ENCODE measurements at regions not wholly inside any gene's neighbourhood (a gene's known extent, or its start where the extent isn't known, plus 50 kb on each side); places are given as distances from the start of the nearest gene placed in this dataset.

DNA sequence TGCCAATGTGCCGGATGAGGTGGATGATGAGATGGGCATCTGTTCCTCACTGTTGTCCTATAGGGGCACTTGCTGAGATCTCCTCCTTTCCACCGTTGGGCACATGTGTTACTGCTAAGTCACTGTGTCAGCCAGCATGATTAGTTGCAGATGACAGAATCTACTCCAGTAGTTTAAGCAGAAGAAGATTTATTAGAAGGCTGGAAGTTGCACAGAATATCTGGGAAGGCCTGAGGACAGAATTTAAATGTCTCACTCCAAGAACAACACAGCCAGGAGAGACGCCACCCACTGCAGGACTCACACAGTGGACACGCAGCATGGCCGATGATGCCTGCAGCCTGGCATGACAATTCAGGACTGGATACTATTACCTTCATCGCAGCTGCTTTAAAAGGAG is 157.5 kb downstream of the NSG2 start:
- DNase-seq (ENCODE audit: insufficient read length, low spot score): no peak
- no peak for FAIRE-seq
- TF ChIP-seq POU2F2 (IDR thresholded peaks at IDR 0.05; ENCODE audit: low read depth, low read length) (no peak), SPI1 (IDR thresholded peaks at IDR 0.05; ENCODE audit: low read depth, low read length) (no peak), TAF1 (IDR thresholded peaks at IDR 0.05; ENCODE audit: low read depth, low read length) (no peak), PAX5 (IDR thresholded peaks at IDR 0.05; ENCODE audit: insufficient read depth, low read length, severe bottlenecking) (no peak), POLR2AphosphoS5 (IDR thresholded peaks at IDR 0.05; ENCODE audit: low read depth, low read length) (no peak), POLR2A (IDR thresholded peaks at IDR 0.05; ENCODE audit: low read depth, low read length) (no peak)

DNA sequence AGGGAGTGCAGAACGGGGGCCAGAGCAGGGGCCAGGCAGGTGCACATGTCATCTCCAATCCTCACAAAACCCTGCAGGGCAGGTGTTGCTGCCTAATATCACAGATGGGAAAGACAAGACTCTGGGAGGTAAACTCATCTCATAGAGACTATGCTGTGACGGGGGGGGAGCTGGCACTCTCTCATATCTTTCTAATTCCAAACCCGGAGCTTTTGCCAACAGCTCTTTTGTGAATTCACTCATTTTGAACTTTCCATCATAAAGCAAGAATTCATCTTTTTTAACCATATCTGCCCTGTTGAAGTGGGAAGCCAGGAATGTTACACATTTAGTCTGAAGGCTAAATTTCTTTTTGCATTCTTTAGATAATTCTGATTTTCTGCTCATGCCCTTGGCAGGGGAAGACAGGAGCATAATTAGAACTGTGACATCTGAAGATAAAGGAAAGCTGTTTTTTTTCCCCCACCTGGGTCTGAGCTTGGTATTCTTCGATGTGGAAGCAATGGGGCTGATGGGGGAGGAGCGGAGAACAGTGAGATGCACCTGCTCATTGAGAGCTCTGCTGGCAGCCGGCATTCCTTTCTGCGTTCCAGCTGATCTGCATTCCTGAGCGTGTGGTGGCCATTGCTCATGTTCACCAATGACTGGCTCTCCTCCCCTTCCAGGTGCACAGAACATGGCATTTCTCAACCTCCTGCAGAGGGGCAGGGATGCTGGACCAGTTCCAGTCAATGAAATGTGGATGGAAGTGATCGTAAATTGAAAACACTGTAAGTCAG is 159.2 kb downstream of the NSG2 start:
- FAIRE-seq (no peak), DNase-seq (ENCODE audit: insufficient read length, low spot score) (no peak)
- TF ChIP-seq SPI1 (IDR thresholded peaks at IDR 0.05; ENCODE audit: low read depth, low read length) (no peak), TAF1 (IDR thresholded peaks at IDR 0.05; ENCODE audit: low read depth, low read length) (no peak), POLR2A (IDR thresholded peaks at IDR 0.05; ENCODE audit: low read depth, low read length) (no peak), POLR2AphosphoS5 (IDR thresholded peaks at IDR 0.05; ENCODE audit: low read depth, low read length) (no peak), POU2F2 (IDR thresholded peaks at IDR 0.05; ENCODE audit: low read depth, low read length) (no peak), PAX5 (IDR thresholded peaks at IDR 0.05; ENCODE audit: insufficient read depth, low read length, severe bottlenecking) (no peak)

DNA sequence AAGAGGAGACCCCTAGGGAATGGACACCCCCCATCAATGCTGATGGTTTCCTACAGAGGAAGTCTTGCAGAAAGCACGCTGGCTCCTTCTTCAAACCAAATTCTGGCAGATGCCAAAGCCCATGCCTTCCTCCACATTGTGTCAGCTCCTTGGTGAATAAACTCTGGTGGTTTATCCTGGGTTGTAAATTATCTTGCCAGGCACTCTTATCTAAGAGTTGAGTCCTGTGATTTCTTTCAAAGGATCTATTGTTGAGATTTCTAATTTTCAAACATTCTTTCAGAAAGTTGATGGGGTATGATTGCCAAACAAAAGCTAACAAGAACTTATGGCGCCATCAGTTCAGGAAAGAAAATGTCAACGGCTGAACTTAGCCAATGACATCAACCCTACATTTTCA is 160.4 kb downstream of the NSG2 start:
- DNase-seq (ENCODE audit: insufficient read length, low spot score) (no peak), FAIRE-seq (no peak)

DNA sequence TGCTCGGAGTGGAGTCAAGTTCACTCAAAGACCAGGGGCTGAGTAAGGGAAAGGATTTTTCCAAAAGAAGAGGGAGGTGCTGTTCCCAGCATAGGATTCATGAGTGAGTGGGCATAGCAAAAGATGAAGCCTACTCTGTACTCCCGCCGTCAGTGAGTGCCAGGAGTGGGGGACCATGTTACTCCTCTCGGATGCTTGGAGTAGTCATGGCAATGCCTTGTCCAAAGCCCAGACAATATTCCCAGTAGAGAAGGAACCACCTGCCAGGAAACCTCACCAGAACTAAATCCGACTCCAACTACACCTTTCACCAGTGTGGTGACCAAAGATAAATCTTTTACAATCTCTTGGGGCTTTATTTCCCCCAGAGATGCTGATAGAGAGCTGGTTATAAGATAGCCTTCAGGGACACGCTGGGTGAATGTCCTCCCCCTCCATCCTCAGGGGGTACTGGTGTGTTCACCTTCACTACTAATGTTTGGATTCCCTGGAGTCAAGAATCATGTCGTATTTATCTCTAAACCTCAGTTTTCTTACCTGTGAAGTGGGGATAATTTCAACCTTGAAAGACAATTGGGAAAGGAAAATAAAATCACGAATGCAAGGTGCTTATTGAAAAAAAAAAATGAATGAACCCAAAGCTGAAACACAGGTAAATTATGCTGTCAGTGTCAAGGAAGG is 165.2 kb downstream of the NSG2 start:
- DNase-seq (ENCODE audit: insufficient read length, low spot score) (no peak), FAIRE-seq (no peak)
- TF ChIP-seq TAF1 (IDR thresholded peaks at IDR 0.05; ENCODE audit: low read depth, low read length): no peak
- TF ChIP-seq POLR2AphosphoS5 (IDR thresholded peaks at IDR 0.05; ENCODE audit: low read depth, low read length): no peak
- TF ChIP-seq POLR2A (IDR thresholded peaks at IDR 0.05; ENCODE audit: low read depth, low read length): no peak
- TF ChIP-seq SPI1 (IDR thresholded peaks at IDR 0.05; ENCODE audit: low read depth, low read length): no peak
- no peak for TF ChIP-seq PAX5 (IDR thresholded peaks at IDR 0.05; ENCODE audit: insufficient read depth, low read length, severe bottlenecking)
- TF ChIP-seq POU2F2 (IDR thresholded peaks at IDR 0.05; ENCODE audit: low read depth, low read length): no peak

More for the DNA sequence above, 160.4 kb downstream of the NSG2 start:
- TF ChIP-seq PAX5 (IDR thresholded peaks at IDR 0.05; ENCODE audit: insufficient read depth, low read length, severe bottlenecking) (no peak), POLR2AphosphoS5 (IDR thresholded peaks at IDR 0.05; ENCODE audit: low read depth, low read length) (no peak), POU2F2 (IDR thresholded peaks at IDR 0.05; ENCODE audit: low read depth, low read length) (no peak), SPI1 (IDR thresholded peaks at IDR 0.05; ENCODE audit: low read depth, low read length) (no peak)

DNA sequence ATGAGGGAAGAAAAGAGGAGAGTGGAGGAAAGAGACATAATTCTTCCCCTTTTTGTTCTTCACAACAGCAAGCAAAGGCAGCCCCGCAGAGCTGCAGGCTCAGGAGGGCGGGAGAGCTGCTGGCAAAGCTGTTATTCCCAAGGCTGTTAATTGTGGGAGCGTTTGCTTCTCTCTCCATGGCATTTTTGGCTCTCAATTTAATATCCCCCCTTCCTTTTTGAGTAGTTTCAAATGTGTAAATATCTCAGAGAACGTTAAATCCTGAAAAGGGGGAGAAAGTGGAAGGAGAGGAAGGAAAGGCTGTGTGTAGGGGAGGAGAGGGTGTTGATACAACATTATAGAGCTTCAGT is 165.7 kb downstream of the NSG2 start:
- TF ChIP-seq POLR2AphosphoS5 (IDR thresholded peaks at IDR 0.05; ENCODE audit: low read depth, low read length) (no peak), PAX5 (IDR thresholded peaks at IDR 0.05; ENCODE audit: insufficient read depth, low read length, severe bottlenecking) (no peak), SPI1 (IDR thresholded peaks at IDR 0.05; ENCODE audit: low read depth, low read length) (no peak), POU2F2 (IDR thresholded peaks at IDR 0.05; ENCODE audit: low read depth, low read length) (no peak), TAF1 (IDR thresholded peaks at IDR 0.05; ENCODE audit: low read depth, low read length) (no peak)
- DNase-seq (ENCODE audit: insufficient read length, low spot score): no peak
- no peak for FAIRE-seq

DNA sequence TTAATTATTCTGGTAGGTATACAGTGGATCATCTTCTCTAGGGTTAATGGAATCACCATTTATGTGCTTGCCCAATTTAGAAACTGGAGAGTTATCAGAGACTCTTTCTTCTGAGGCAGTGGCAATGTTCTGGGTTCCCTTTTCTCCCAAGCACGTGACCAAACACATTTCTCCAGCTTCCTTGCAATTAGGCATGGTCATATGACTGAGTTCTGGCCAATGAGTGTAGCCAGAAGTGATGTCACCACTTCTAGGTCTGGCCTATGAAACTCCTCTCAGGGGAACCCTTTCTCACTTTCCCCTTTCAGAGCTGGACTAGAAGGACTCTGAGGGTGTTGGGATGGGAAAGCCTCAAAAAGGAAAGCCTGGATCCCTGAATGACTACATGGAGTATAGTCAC is 172.0 kb downstream of the NSG2 start:
- FAIRE-seq: no peak

DNA sequence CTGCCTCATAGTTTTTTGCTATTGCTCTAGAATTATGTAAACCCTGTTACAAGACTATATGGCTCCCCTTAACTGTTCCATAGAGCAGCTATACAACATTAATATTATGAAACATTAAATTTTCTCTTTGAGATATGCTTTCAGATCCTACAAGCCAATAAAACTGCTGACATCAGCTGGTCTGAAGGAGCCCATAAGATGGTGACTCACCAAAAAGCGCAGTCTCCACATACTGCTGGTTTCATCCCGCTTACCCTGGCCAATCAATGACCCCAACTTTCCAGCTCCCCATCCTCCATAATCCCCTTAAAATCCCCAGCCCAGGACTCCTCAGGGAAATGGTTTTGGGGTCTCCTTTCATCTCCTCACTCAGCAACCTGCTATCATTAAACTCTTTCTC is 172.7 kb downstream of the NSG2 start:
- TF ChIP-seq PAX5 (IDR thresholded peaks at IDR 0.05; ENCODE audit: insufficient read depth, low read length, severe bottlenecking): no peak
- no peak for DNase-seq (ENCODE audit: insufficient read length, low spot score)
- FAIRE-seq: no peak

More for the DNA sequence above, 172.0 kb downstream of the NSG2 start:
- no peak for DNase-seq (ENCODE audit: insufficient read length, low spot score)
- TF ChIP-seq PAX5 (IDR thresholded peaks at IDR 0.05; ENCODE audit: insufficient read depth, low read length, severe bottlenecking) (no peak), POLR2AphosphoS5 (IDR thresholded peaks at IDR 0.05; ENCODE audit: low read depth, low read length) (no peak), TAF1 (IDR thresholded peaks at IDR 0.05; ENCODE audit: low read depth, low read length) (no peak), POLR2A (IDR thresholded peaks at IDR 0.05; ENCODE audit: low read depth, low read length) (no peak), SPI1 (IDR thresholded peaks at IDR 0.05; ENCODE audit: low read depth, low read length) (no peak), POU2F2 (IDR thresholded peaks at IDR 0.05; ENCODE audit: low read depth, low read length) (no peak)

DNA sequence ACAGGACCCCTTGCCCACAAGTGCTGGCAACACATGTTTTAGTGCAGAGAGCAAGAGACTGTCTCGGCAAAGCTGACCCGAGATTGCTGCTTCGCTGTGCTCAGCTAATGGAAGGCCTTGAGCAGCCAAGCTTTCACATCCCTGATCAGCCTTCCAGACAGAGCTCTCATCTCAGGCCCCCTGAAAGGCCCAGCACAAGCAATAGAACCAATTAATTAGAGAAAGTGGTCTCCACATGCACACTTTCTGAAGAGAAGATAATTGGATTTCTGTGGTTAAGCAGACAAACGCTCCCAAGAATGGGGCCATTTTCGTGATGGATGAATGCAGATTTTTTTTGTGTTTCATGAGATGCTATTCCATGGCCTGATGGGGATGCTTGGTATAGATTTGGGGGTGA is 174.9 kb downstream of the NSG2 start:
- DNase-seq (ENCODE audit: insufficient read length, low spot score) (no peak), FAIRE-seq (no peak)
- TF ChIP-seq POLR2AphosphoS5 (IDR thresholded peaks at IDR 0.05; ENCODE audit: low read depth, low read length) (no peak), PAX5 (IDR thresholded peaks at IDR 0.05; ENCODE audit: insufficient read depth, low read length, severe bottlenecking) (no peak), TAF1 (IDR thresholded peaks at IDR 0.05; ENCODE audit: low read depth, low read length) (no peak), POU2F2 (IDR thresholded peaks at IDR 0.05; ENCODE audit: low read depth, low read length) (no peak), SPI1 (IDR thresholded peaks at IDR 0.05; ENCODE audit: low read depth, low read length) (no peak), POLR2A (IDR thresholded peaks at IDR 0.05; ENCODE audit: low read depth, low read length) (no peak)

DNA sequence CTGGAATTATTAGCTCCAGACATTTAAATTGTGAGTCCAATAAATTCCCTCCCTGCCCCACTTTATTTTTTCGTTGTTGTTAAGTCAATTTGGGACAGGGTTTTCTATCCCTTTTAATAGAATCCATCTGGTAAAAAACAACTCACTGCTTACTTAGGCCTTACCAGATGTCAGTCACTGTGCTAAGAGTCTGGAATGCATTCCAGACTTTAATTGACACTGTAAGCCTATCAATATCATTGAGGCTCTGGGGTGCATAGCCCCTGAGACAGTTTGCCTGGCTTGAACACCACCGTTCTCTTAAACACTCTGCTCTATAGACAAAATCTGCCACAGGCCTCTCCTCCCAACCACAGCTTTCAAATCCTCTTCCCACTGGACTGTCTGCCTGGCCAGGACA is 175.9 kb downstream of the NSG2 start:
- FAIRE-seq (no peak), DNase-seq (ENCODE audit: insufficient read length, low spot score) (no peak)
- no peak for TF ChIP-seq POU2F2 (IDR thresholded peaks at IDR 0.05; ENCODE audit: low read depth, low read length)
- TF ChIP-seq TAF1 (IDR thresholded peaks at IDR 0.05; ENCODE audit: low read depth, low read length): no peak
- no peak for TF ChIP-seq PAX5 (IDR thresholded peaks at IDR 0.05; ENCODE audit: insufficient read depth, low read length, severe bottlenecking)
- no peak for TF ChIP-seq POLR2AphosphoS5 (IDR thresholded peaks at IDR 0.05; ENCODE audit: low read depth, low read length)

DNA sequence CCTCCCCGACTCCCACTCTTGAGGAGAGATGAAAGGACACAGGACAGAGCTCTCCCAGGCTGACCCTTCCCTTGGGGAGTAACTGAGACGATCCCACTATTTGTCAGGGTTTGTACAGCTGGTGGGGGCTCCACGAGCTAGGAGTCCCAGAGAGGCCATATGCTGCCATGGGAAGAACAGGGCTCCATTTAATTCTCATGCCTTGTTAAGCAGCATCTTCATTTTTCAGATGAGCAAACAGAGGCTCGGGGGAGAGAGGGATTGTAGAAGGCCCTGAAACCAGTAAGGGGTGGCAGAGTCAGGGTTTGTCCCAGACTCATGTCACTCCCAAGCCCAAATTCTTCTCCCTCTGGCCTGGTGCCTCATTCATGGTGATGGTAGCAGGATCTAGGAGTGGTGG is 176.4 kb downstream of the NSG2 start:
- DNase-seq (ENCODE audit: insufficient read length, low spot score): no peak
- no peak for FAIRE-seq
- TF ChIP-seq SPI1 (IDR thresholded peaks at IDR 0.05; ENCODE audit: low read depth, low read length) (no peak), POLR2AphosphoS5 (IDR thresholded peaks at IDR 0.05; ENCODE audit: low read depth, low read length) (no peak), PAX5 (IDR thresholded peaks at IDR 0.05; ENCODE audit: insufficient read depth, low read length, severe bottlenecking) (no peak), POU2F2 (IDR thresholded peaks at IDR 0.05; ENCODE audit: low read depth, low read length) (no peak), TAF1 (IDR thresholded peaks at IDR 0.05; ENCODE audit: low read depth, low read length) (no peak), POLR2A (IDR thresholded peaks at IDR 0.05; ENCODE audit: low read depth, low read length) (no peak)

Data from GM12891 (cell line).